Suppressor macrophage treated with lipopolysaccharide for 4 hours (primary cell): ENCODE measurements at regions not wholly inside any gene's neighbourhood (a gene's known extent, or its start where the extent isn't known, plus 50 kb on each side); places are given as distances from the start of the nearest gene placed in this dataset.

Experiments used
- DNase-seq: peaks from one replicate; pipeline ENCODE4 v3.0.0-alpha.2; 2020

GRCh38 chr1:199723250-199723956 is 304.1 kb upstream of the NR5A2 start:
- no peak for DNase-seq

- no peak for DNase-seq
Measured at GRCh38 chr1:199724049-199724448, 303.5 kb upstream of the NR5A2 start.

GRCh38 chr1:199725002-199725565 is 302.4 kb upstream of the NR5A2 start:
- DNase-seq, result peak; percentile 35

GRCh38 chr1:199727682-199728081 is 299.8 kb upstream of the NR5A2 start:
- DNase-seq, result no peak

DNA sequence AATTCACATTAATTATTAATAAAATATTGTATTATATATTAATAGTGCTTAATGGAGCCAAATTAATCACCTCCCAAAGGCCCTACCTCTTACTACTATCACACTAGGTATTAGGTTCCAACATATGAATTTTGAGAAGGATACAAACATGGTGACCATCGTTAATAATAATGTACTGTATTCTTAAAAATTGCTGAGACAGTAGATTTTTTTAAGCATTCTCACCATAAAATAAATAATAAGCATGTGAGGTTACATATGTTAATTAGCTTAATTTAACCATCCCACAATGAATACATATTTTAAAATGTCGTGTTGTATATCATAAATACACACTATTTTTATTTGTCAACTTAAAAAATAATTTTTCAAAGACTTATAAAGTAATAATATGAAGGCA is 299.2 kb upstream of the NR5A2 start:
- no peak for DNase-seq

DNA sequence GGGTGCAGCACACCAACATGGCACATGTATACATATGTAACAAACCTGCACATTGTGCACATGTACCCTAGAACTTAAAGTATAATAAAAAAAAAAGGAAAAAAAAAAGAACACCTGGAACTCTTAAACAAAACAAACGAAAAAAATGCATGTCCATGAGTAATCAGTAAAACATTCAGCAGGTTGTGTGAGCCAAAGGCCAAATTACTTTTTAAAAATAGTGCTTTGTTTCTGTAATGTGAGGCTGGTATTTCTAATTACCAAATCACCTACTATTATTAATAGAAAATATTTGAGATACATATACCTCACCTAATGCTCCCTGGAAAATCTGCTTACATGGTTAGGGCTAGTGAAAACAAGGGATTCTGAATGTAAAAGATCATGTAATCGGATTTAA is 294.4 kb upstream of the NR5A2 start:
- DNase-seq, result no peak

DNA sequence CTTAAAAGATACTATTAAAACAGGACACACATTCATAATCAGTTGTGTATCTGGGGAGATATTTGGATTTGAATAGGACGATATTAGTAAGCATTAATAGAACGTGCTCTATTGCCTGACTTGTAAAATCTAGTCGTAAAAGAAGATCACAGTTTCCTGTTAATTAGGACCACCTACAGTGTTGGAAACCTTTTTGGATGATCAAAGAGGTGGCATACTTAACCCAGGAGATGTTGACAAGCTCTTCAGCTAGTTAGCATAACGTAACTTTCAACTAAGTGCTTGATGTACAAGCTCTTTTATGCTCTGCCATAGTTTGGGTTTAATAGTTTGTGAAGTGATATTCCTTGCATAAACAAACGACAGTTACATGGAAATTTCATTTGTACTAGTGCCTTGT is 293.3 kb upstream of the NR5A2 start:
- DNase-seq, result no peak

DNA sequence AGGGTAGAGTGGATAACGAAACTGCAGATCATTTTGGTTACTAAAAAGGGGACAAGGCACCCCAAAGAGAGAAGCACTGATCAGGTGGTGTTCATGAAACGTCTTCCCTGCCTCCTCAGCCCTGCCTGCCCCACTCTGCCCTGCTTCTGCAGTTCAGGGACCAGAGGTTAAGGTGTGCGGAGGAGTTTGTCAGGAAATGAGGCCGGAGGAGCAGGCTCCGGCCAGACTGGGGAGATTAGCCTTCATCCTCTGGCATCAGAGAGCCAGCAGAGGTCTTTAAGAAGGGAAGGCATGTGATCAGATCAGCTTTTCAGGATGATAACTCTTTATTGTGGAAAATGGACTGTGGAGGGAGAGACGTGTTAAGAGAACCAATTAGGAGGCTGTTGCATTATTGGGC is 291.9 kb upstream of the NR5A2 start:
- DNase-seq, result no peak

- no peak for DNase-seq
Measured at GRCh38 chr1:199736646-199737045, 290.9 kb upstream of the NR5A2 start.

DNA sequence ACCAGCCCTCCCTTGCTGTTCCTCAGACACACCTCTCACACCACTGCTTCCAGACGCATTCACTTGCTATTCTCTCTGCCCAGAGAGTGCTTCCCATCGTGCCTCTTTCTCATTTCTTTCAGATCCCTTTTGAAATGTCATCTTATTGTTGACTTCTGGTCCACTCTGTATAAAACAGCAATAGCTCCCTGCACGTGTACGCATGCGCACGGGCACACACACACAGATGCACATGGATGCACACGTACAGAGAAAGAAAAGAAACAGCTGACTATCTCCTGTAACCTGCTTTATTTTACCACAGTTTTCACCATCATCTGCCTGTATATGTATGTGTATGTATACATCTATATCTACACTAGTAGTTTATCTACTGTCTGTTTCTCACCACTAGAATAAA is 285.9 kb upstream of the NR5A2 start:
- no peak for DNase-seq

GRCh38 chr1:199742547-199742946 is 285.0 kb upstream of the NR5A2 start:
- DNase-seq, result peak; percentile 86

- DNase-seq, result no peak
Measured at GRCh38 chr1:199743227-199743626, 284.3 kb upstream of the NR5A2 start.

DNA sequence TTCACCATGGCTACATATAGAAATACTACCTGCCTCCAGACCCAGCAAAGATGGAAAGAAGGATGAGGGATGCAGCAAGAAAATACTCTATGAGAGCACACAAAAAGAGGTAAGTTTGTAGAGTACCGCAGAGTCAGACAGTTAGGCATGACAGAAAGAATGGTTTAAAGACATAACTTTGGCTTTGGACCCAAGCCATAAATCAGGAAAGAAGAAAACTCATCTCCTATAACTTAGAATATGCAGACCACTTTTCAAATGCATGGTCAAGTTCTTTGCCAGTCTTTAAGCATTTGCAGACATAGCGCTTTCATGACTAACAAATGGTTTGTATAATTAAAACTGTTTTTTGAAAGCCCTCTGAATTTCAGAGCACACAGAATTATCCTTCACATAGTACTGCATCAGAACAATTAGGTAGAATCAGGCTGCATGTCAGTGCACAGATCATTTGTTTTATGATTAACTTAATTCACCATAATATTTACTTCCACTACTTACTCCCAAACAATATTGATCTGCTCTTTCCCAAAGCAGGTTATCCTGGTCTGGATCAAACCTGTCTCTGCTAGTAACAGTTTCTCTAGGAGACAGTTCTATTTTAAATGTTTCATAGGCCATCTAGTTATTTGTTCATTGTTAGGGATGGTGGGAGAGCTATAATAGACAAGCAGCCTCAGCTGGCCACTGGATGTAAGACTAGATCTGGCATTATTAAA is 280.7 kb upstream of the NR5A2 start:
- DNase-seq, result no peak

- no peak for DNase-seq
Measured at GRCh38 chr1:199747984-199748383, 279.5 kb upstream of the NR5A2 start.

- DNase-seq, result peak; percentile 16
Measured at GRCh38 chr1:199751506-199751905, 276.0 kb upstream of the NR5A2 start.

DNA sequence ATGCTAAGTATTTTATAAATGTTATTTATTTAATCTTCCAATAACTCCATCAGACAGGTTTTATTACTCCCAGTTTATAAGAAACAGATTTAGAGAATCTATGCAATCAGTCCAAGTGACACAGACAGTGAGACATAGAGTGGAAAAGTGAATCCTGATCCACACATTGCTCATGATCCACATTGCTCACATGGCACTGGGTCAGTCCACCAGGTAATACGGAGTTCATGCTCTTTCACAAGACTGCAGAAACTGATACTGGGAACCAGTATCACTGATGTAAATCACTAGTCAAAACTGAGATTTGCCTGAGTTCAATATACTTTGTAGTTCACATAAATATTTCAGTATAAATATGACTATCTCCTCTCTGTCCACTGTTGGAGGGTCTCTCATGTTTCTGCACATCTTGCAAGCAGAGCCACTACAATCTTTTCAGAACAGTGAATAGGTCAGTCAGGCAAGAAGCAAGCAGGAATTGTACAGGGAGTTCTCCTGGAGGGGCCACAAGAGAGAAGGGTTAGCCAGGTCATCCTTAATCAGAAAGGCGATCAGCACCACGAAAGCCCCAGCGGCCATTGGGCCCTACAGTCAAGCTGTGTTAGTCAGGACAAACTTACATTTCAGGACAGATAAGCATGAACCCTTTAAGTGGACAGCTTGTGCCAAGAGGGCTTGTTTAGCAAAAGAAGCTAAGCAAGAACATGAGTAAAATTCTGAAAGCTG is 275.4 kb upstream of the NR5A2 start:
- DNase-seq, result no peak

- DNase-seq, result no peak
Measured at GRCh38 chr1:199752688-199753027, 274.9 kb upstream of the NR5A2 start.

DNA sequence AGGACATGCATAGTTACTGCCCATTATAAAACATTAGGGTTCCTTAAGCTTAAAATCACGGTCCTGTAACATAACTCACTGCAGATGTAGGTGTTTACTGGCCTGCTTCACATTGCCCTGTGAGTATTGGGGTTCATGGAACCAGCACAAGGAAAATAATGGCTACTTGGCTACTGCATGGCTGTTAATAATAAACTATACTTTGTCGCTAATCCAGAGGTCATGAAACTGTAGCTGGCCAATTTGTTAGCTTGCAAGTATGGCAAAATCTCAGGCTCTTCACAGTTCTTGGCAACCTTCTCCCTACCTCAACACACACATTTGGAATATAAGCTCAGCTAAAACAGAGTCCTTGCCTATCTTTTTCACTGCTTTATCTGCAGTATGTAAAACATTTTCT is 274.0 kb upstream of the NR5A2 start:
- no peak for DNase-seq

DNA sequence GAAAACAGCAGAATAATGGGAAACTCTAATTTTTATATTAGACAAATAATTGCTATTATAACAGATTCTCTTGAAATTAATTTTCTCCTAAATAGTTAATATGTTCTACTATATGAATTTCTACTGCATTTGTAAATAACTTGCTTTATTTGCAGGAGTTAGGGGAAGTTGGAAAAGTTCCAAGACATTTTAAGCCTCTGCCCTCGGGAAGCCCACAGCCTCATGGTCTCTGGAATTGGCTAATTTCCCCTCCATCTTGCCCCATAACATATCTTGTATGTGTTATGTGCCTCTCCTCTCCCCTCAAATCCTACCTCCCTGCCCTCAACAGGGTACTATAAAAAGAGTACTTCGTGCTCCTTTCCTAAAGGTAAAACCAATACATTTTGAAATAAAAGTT is 271.4 kb upstream of the NR5A2 start:
- peak; percentile 51 for DNase-seq

DNA sequence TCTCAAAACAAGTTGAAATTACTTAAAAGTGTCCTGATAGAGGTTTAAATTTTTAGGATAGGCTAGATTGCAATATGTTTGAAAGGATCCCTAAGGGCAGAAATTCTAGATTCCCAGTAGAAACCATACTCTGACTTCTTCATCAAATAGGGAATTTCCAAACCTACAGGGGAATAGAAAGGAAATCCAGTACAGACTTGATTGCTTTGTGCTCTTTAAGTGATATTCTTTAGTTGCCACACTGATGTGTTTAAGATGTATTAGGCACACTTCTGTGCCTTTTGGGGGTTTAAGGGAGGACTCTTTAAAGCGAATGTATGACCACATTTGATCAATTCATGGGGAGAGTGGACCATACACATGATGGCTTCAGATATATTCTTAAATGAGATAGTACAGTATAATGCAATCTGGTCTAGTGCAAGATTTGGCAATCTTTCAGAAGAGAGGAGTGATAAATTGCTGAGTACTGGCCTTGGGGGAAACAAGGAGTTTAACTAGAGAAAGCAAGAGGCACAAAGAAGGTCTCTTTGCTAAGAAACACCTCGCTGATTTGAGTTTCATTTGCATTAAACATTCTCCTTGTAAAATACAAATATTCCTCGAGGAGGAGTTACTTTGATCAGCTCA is 268.8 kb upstream of the NR5A2 start:
- no peak for DNase-seq

DNA sequence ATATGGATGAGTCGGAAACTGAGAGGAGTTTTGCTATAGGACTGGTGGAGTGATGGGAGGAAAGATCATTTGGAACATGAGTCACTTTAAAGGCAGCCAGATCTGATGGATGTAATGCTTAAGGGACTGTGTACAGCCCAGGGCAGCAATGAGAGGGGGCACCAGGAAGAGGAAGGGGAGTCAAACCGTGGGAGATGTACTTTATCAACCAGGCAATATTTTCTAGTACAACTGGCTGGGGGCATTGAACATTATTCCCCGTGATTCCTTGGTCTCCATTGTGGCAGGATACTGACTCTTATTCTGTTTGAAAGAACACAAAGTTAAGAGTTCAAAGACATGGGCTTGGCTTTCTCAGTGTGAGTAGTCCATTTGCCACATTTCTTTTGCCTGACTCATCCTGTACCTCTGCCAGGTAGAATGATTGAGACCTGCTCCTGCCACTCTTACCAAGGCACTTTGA is 268.2 kb upstream of the NR5A2 start:
- no peak for DNase-seq

DNA sequence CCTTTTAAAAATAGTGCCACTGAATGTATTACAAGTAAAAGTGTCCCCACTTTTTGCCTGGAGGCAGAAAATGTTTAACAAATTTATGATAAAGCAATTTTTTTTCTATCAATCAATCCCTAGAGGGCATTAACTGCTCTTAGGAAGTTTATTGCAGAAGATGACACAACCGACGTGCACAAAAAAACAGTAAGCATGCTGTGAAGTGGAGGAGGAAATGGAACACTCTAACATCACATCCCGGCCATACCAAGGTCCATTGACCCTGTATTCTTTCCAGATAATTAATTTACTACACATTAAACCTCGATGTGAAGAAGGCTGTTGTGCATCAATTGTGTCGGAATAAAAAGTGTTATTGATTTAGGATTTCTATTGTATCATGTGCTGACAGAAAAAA is 264.9 kb upstream of the NR5A2 start:
- no peak for DNase-seq

DNA sequence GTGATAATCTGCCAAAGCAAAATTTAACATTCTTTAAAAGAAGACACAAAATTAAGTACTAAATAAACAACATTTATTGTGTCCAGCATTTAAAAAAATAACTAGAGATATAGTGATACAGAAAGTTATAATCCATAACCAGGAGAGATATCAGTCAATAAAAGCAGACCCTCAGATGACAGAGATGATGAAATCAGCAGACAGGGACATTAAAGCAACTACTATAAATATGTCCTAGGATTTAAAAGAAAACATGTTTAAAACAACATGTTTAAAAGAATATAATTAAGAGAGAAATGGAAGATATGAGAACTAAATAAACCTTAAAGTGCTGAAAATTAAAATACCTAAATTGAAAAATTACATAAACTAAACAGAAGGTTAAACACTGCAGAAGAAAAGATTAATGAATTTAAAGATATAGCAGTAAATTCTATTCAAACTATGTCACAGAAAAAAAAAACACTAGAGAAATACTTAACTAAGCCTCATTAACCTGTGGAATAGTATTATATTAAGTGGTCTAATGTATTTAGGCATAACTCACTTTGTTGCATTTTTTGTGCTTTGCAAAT is 261.2 kb upstream of the NR5A2 start:
- no peak for DNase-seq
